T follicular helper cell (primary cell): ENCODE measurements at regions not wholly inside any gene's neighbourhood (a gene's known extent, or its start where the extent isn't known, plus 50 kb on each side); places are given as distances from the start of the nearest gene placed in this dataset.
"Not testable (repeated sequence)": the region's sequence is repeated elsewhere in the genome, so short reads cannot be mapped to it uniquely, and the experiment has no call there.

Experiments used
- DNase-seq: peaks from one replicate; pipeline ENCODE4 v3.0.0-alpha.2; 2020; ENCODE audit warnings: low read depth

- no peak for DNase-seq
These were observed 373.9 kb downstream of the PIK3C3 start for GRCh38 chr18:42328931-42329330.

GRCh38 chr18:42330296-42330695, 375.3 kb downstream of the PIK3C3 start:
- DNase-seq = no peak

DNA sequence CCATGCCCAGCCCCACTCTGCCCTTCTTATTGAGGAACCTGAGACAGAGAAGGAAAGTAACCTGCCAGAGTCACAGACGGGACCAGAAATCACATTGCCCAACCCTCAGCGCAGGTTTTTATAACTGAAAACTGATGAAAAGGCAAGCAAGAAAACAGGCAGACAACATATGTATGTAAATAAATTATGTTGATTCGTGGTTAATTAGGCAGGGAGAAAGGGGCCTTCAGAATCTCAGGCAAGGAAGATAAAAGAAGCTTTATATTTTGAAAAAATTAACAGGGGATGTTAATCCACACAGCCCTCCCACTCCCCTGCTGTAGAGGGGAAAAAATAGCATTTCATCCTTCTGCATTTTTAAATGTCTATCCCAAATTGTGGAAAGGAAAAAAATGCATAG, 378.5 kb downstream of the PIK3C3 start:
- DNase-seq = no peak

DNA sequence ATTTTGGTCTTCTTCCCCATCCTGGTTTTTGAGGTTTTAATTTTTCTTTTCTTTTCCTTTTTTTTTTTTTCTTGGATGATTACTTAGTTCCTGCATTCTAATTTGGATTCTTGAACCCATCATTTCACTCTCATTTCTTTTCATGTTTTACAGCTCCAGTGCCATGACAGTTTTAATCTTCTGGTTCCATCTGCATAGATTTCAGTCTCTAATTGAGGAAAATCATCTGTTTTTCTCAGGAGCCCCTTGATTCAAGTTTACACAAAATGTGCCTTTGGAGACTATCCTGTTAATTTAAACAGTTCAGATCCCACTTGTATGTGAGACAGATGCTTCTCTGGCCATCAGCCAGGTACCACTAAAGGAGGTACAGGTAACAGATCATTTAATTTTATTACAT, 379.9 kb downstream of the PIK3C3 start:
- no peak for DNase-seq

- no peak for DNase-seq
These were observed 381.1 kb downstream of the PIK3C3 start for GRCh38 chr18:42336139-42336538.

DNA sequence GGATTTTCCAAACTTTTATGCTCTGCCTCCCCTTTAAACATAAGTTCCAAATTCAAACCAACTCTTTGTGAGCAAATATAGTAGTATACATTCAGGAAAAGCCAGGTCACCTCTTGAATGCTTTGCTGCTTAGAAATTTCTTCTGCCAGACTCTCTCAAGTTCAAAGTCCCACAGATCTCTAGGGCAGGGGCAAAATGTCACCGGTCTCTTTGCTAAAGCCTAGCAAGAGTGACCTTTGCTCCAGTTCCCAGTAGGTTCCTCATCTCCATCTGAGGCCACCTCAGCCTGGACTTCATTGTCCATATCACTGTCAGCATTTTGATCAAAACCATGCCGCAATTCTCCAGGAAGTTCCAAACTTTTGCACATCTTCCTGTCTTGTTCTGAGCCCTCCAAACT, 382.3 kb downstream of the PIK3C3 start:
- DNase-seq = not testable (repeated sequence)

- no peak for DNase-seq
These were observed 383.6 kb downstream of the PIK3C3 start for GRCh38 chr18:42338683-42339082.

GRCh38 chr18:42339372-42339771, 384.3 kb downstream of the PIK3C3 start:
- DNase-seq = no peak

DNA sequence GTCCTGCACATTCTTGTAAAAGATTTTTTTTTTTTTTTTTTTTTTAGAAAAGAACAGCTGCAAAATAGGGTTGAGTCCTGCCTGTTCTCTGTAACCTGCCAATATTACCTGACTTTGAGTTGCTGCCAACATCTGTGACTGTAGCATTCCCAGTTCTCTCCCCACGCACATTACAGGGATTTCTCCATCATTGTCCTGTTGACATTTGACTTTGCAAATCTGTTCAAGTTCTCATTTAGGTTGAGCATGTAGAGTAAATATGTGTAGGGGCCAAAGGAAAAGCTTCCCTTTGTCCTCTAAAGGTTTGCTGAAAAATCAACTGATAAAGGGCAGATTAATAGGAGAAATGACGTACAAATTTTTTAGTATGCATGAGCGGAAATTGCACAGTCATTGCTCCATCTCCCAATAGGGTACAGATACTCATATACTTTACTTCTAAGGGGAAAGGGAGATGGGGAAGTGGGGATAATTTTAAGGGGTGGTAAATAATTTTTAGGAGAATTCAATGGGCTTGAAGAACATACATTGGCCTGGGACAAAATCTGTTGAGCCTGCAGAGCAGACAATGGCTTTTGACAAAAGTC, 385.5 kb downstream of the PIK3C3 start:
- no peak for DNase-seq

DNA sequence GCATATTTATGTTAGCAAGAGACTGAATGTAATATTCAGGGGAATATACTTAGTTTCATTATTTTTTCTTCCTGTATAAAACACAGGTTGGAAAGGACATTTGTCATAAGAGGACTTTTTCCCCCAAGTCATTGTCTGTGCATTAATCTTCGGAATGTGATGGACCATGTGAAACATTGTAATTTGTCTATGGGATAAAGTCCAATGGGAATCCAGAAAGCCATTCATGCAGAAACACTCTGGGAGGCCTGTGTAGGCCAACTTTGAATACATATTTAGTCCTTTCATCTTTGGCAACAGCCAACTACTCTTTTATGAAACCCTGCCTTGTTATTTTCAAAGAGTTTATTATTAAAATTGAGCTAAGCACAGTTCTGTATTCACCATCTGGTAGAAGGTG, 386.4 kb downstream of the PIK3C3 start:
- DNase-seq = no peak

- no peak for DNase-seq
These were observed 393.7 kb downstream of the PIK3C3 start for GRCh38 chr18:42348722-42349121.

- DNase-seq = no peak
These were observed 396.4 kb downstream of the PIK3C3 start for GRCh38 chr18:42351455-42351854.

DNA sequence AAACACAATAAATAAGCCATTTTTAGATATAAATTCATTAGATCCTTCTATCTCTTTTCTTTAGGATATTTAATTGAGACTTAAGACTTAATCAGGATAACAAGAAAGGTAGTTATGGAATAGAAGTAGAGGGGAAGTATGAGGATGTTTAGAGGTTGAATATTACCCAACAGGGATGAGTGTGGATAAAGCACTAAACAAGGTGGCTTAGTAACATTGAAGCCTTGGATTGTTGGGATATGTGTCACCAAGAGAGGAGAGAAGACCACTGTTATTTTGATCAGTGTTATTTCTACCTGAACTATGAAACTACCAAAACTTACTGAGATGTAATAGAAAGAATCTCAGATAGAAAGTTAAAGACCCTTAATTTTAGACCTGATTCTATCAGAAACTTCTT, 405.7 kb downstream of the PIK3C3 start:
- no peak for DNase-seq

GRCh38 chr18:42363446-42364441, 408.7 kb downstream of the PIK3C3 start:
- DNase-seq = no peak

DNA sequence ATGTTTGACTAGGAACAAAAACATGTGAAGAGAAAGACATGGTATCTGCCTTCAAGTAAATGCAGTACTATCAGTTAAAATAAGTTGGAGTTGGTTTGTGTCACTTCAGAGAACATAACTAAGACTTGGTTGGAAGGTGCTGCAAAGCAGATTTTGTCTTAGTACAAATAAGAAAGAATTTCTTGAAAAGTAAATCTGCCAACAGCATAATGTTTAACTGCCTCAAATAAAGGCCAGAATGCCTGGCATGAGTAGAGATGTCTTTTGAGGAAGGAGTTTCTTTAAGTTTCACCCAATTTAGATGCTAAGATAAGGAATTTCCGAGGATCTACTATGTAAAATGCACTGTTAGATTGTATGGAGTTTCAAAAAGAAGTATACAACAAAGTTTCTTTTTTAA, 409.7 kb downstream of the PIK3C3 start:
- DNase-seq = no peak

GRCh38 chr18:42365591-42365990, 410.6 kb downstream of the PIK3C3 start:
- no peak for DNase-seq

DNA sequence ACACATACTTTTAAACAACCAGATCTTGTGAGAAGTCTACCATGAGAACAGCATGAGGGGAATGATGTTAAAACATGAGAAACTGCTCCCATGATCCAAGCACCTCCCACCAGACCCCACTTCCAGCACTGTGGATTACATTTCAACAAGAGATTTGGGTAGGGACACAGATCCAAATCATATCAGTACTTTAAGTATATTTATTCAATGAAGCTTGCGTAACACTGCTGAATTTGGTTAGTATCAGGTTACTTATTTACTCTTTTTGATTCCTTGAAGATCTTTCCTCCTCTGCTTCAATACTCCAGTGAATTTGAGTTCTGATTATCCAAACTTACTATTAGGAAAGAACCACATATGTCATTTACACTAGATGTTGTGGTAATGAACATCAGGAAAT, 418.6 kb downstream of the PIK3C3 start:
- DNase-seq = no peak

- DNase-seq = no peak
These were observed 419.9 kb downstream of the PIK3C3 start for GRCh38 chr18:42374961-42375360.

DNA sequence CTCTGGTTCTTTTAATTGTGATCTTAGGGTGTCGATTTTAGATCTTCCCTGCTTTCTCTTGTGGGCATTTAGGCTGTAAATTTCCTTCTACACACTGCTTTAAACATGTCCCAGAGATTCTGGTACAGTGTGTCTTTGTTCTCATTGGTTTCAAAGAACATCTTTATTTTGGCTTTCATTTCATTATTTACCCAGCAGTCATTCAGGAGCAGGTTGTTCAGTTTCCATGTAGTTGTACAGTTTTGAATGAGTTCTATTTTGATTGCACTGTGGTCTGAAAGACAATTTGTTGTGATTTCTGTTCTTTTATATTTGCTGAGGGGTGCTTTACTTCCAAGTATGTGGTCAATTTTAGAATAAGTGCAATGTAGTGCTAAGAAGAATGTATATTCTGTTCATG, 423.8 kb downstream of the PIK3C3 start:
- DNase-seq = not testable (repeated sequence)

DNA sequence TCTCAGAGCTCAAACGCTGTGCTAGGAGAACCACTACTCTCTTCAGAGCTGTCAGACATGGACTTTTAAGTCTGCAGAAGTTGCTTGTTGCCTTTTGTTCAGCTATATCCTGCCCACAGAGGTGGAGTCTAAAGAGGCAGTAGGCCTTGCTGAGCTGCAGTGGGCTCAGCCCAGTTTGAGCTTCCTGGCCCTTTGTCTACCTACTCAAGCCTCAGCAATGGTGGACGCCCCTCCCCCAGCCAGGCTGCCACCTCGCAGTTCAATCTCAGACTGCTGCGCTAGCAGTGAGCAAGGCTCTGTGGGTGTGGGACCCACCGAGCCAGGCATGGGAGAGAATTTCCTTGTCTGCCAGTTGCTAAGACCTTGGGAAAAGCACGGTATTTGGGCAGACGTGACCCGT, 426.2 kb downstream of the PIK3C3 start:
- DNase-seq = not testable (repeated sequence)

GRCh38 chr18:42392416-42392815, 437.4 kb downstream of the PIK3C3 start:
- DNase-seq = no peak

- no peak for DNase-seq
These were observed 437.9 kb downstream of the PIK3C3 start for GRCh38 chr18:42392926-42393325.

- DNase-seq = no peak
These were observed 439.2 kb downstream of the PIK3C3 start for GRCh38 chr18:42394238-42394637.
